22Rv1 (cell line): ENCODE measurements at regions not wholly inside any gene's neighbourhood (a gene's known extent, or its start where the extent isn't known, plus 50 kb on each side); places are given as distances from the start of the nearest gene placed in this dataset.

ENCODE experiments used
- ZFX ChIP-seq: fragments of 450-650 bp; IDR thresholded peaks from 2 replicates; pipeline ENCODE4 v1.6.1; 2017; ENCODE audit warnings: antibody characterized with exemption, borderline replicate concordance
- TF ChIP-seq, protein P1 (sequence below): fragments of 450-650 bp; IDR thresholded peaks from 2 replicates; pipeline ENCODE4 v1.5.1; 2017; ENCODE audit warnings: mild to moderate bottlenecking

- TF ChIP-seq, protein P1, sequence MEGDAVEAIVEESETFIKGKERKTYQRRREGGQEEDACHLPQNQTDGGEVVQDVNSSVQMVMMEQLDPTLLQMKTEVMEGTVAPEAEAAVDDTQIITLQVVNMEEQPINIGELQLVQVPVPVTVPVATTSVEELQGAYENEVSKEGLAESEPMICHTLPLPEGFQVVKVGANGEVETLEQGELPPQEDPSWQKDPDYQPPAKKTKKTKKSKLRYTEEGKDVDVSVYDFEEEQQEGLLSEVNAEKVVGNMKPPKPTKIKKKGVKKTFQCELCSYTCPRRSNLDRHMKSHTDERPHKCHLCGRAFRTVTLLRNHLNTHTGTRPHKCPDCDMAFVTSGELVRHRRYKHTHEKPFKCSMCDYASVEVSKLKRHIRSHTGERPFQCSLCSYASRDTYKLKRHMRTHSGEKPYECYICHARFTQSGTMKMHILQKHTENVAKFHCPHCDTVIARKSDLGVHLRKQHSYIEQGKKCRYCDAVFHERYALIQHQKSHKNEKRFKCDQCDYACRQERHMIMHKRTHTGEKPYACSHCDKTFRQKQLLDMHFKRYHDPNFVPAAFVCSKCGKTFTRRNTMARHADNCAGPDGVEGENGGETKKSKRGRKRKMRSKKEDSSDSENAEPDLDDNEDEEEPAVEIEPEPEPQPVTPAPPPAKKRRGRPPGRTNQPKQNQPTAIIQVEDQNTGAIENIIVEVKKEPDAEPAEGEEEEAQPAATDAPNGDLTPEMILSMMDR = no peak
- TF ChIP-seq ZFX = no peak
These were observed 230.1 kb upstream of the FAT1 start for GRCh38 chr4:186953599-186954260.
